HG02798 (cell line): ENCODE measurements at regions not wholly inside any gene's neighbourhood (a gene's known extent, or its start where the extent isn't known, plus 50 kb on each side); places are given as distances from the start of the nearest gene placed in this dataset.
"Not testable (repeated sequence)": the region's sequence is repeated elsewhere in the genome, so short reads cannot be mapped to it uniquely, and the experiment has no call there.

Experiments
- ATAC-seq: cut with Tn5 transposase; IDR thresholded peaks from one replicate; pipeline ENCODE4 v1.9.1; 2021; ENCODE audit warnings: mild to moderate bottlenecking; ENCODE audit not compliant: unreplicated experiment, poor library complexity

- no peak for ATAC-seq
Observed at GRCh38 chr16:85215478-85216118, 103.3 kb upstream of the CIBAR2 start.

- no peak for ATAC-seq
Observed at GRCh38 chr16:85216522-85217375, 104.5 kb upstream of the CIBAR2 start.

GRCh38 chr16:85220125-85220839 lies 108.0 kb upstream of the CIBAR2 start:
- no peak for ATAC-seq

GRCh38 chr16:85220964-85221731 lies 108.9 kb upstream of the CIBAR2 start:
- no peak for ATAC-seq

- no peak for ATAC-seq
Observed at GRCh38 chr16:85221771-85222154, 109.5 kb upstream of the CIBAR2 start.

GRCh38 chr16:85222155-85222863 lies 110.0 kb upstream of the CIBAR2 start:
- ATAC-seq: no peak

GRCh38 chr16:85225257-85225656 lies 113.0 kb upstream of the CIBAR2 start:
- ATAC-seq: no peak

GRCh38 chr16:85225721-85226120 lies 113.4 kb upstream of the CIBAR2 start:
- ATAC-seq: no peak

GRCh38 chr16:85227084-85227945 lies 115.0 kb upstream of the CIBAR2 start:
- peak; percentile 78 for ATAC-seq

- no peak for ATAC-seq
Observed at GRCh38 chr16:85227946-85228862, 115.9 kb upstream of the CIBAR2 start.

- ATAC-seq: no peak
Observed at GRCh38 chr16:85228970-85229430, 116.7 kb upstream of the CIBAR2 start.

- ATAC-seq: no peak
Observed at GRCh38 chr16:85229869-85230462, 117.7 kb upstream of the CIBAR2 start.

- ATAC-seq: not testable (repeated sequence)
Observed at GRCh38 chr16:85230764-85231383, 118.6 kb upstream of the CIBAR2 start.

GRCh38 chr16:85231959-85232358 lies 119.7 kb upstream of the CIBAR2 start:
- ATAC-seq: no peak

- ATAC-seq: no peak
Observed at GRCh38 chr16:85232369-85233142, 120.3 kb upstream of the CIBAR2 start.

GRCh38 chr16:85233516-85233915 lies 121.2 kb upstream of the CIBAR2 start:
- ATAC-seq: no peak
